NCI-H146 treated with DMSO at 0.1 percent for 48 hours (cell line): ENCODE measurements at regions not wholly inside any gene's neighbourhood (a gene's known extent, or its start where the extent isn't known, plus 50 kb on each side); places are given as distances from the start of the nearest gene placed in this dataset.

Source experiments
- DNase-seq: peaks from one replicate; lab custom pipeline; 2025; ENCODE audit not compliant: unreplicated experiment; lab: John Stamatoyannopoulos, UW

GRCh38 chr1:222370913-222371675, 176.8 kb downstream of the HHIPL2 start:
- DNase-seq: no peak

- no peak for DNase-seq
These were observed 177.6 kb downstream of the HHIPL2 start for GRCh38 chr1:222370081-222370912.

- DNase-seq: no peak
These were observed 178.8 kb downstream of the HHIPL2 start for GRCh38 chr1:222369148-222369547.

- DNase-seq: no peak
These were observed 189.8 kb downstream of the HHIPL2 start for GRCh38 chr1:222358100-222358499.

DNA sequence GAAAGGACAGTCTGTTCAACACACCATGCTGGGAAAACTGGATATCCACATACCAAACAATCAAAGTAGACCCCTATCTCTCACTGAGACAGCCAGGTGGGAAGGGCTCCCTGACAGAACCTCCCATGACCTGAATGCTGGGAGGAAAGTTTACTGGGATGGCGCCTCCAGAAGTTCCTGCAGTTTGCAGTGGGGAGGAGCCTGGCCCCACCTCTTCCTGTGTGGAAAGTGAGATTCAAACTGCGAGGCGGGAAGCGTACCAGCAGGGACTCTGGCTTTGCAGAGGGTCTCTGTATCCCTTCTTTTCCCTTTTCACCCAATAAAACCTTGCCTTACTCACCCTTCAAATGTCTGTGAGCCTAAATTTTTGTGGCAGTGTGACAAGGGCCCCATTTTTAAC, 190.7 kb downstream of the HHIPL2 start:
- DNase-seq: no peak

DNA sequence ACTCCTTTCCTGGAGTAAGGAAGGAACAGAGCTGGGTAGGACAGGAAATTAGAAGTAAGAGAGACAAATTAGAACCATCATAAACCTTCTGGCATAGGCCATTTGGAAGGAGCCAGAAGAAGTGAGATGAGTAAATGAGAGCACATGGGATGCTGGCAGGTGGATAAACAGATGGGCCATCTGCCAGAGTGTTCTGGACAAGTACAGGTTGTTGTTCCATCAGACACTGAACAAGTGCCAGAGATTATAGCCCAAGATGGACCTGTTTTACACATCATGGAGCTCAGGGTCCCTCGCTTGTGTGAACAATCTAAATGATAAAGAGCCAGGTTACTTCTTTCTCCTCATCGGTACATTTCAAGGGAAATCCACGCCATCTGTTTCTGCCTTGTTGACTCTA, 200.3 kb downstream of the HHIPL2 start:
- no peak for DNase-seq

- no peak for DNase-seq
These were observed 200.9 kb downstream of the HHIPL2 start for GRCh38 chr1:222346955-222347354.

- no peak for DNase-seq
These were observed 208.4 kb downstream of the HHIPL2 start for GRCh38 chr1:222339376-222339947.

GRCh38 chr1:222335586-222335985, 212.3 kb downstream of the HHIPL2 start:
- DNase-seq: no peak

GRCh38 chr1:222334026-222334680, 213.8 kb downstream of the HHIPL2 start:
- DNase-seq: no peak

DNA sequence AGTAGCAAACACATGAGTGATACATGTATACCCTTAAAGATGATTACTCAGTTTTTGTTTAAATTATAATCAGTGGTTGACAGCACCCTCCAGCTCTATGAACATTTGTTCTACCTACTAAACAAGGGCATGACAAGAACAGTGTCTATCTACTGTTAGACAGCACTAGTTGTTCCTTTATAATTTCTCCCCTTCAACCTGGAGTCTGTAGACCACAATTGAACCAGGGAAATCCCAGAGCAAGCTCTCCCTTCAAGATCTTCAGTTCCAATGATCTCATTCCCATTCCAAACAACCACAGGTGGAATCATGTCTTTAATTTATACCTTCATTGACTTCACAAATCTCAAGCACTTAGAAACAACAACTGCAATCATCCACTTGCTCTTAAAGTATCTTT, 216.1 kb downstream of the HHIPL2 start:
- DNase-seq: no peak

- no peak for DNase-seq
These were observed 216.6 kb downstream of the HHIPL2 start for GRCh38 chr1:222331340-222331739.

DNA sequence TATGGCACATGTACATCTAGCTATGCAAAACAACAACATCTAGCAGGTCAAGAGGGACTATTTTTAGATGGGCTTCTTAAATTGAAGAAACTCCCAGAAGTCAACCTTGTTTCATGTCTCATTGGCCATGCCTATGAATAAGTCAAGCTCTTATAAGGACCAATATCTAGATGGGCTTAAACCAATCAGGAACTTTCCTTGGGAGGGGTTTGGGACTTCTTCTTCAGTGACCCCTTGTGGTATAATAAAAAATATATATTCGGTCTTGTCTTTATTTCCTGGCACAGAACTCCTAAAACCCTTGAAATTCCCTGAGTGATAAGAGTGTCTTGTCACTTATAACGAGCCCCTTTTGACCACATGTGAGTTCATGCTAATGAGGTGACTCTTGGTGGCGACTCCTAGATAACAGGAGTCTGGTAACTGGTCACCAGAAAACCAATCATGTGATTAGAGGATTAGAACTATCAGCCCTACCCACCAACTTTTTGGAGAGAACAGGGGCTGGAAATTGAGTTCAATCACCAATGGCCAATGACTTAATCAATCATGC, 218.3 kb downstream of the HHIPL2 start:
- no peak for DNase-seq

DNA sequence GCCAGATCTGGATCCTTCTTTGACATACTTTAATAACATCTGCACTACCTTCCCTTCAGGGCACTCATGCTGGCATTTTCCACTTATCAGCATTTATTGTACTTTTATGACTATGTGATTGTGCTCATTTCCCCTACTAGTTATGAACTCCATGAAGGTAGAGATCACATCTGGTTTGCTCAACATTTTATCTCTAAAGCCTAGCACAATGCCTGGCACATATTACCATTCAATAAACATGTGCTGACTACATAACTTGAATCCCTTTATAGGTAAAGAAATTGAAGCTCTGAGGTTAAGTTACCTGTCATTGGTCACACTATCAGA, 221.2 kb downstream of the HHIPL2 start:
- DNase-seq: no peak

GRCh38 chr1:222326006-222326709, 221.7 kb downstream of the HHIPL2 start:
- no peak for DNase-seq

- no peak for DNase-seq
These were observed 222.4 kb downstream of the HHIPL2 start for GRCh38 chr1:222325506-222325905.

DNA sequence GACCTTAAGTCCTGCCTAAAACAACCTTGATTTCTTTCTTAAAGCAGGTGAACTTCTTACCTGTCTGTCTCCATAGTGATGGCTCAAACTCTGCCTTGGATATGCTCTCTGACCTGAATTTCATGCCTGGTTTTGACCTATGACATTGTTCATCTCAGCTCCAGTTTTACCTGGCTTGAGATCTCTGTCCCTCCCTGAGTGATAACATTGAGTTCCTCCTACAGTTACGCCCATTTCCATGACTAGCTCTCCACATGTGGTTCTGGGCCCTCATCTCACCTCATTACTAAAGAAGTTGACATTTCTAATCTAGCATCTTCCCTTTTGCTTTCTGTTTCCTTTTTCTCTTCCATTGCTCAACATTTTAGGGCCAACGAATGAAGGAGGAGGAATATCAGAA, 233.1 kb downstream of the HHIPL2 start:
- DNase-seq: no peak

DNA sequence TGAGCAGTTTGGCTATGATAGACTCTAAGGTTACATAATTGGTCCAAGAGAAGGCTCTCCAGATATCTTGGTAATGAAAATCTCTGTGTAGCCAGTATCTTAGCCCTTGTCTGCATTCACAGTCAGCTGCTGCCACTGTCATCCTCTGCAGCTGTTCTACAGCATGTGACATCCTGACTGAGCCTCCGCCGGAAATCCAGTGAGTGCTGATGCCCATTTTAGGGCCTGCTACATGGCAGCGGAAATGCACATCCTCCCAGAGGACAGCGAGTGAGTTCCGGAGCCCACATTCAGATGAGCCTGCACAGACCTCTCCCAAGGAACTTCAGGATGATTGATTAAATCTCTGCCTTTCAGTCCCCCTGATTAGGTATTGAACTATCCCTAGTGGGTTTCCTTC, 237.1 kb downstream of the HHIPL2 start:
- DNase-seq: no peak

DNA sequence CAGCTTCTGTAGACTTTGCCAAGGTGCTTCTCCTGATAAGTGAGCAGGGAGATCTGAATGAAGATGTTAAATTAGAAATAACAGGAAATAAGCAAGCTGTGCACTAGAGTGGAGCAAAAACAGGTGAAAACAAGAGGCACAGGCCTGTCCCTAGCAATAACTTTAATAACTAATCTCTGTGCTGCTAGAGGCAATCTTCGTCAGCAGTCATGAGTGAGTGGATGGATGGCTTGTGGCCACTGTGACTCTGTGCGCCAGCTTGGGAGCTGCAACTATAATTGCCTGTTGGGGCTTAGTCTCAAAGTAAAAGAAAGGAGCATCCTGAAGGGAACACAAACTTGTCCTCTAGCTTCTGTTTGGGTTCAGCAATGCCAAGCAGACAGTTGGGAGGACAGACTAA, 240.3 kb downstream of the HHIPL2 start:
- DNase-seq: no peak

- DNase-seq: no peak
These were observed 241.4 kb downstream of the HHIPL2 start for GRCh38 chr1:222306512-222306911.

GRCh38 chr1:222306011-222306410, 241.9 kb downstream of the HHIPL2 start:
- no peak for DNase-seq
